ENCODE measurements at regions not wholly inside any gene's neighbourhood (a gene's known extent, or its start where the extent isn't known, plus 50 kb on each side); places are given as distances from the start of the nearest gene placed in this dataset.

GRCh38 chr12:30021051-30021833 lies 237.5 kb upstream of the TMTC1 start:
- TF ChIP-seq CTCF (IDR thresholded peaks at IDR 0.05): no peak
- TF ChIP-seq POLR2A (IDR thresholded peaks at IDR 0.05): no peak

Measured in testis (tissue), 2 donors.